HG02938 (cell line): ENCODE measurements at regions not wholly inside any gene's neighbourhood (a gene's known extent, or its start where the extent isn't known, plus 50 kb on each side); places are given as distances from the start of the nearest gene placed in this dataset.
"Not testable (repeated sequence)": the region's sequence is repeated elsewhere in the genome, so short reads cannot be mapped to it uniquely, and the experiment has no call there.

Experiments
- ATAC-seq: cut with Tn5 transposase; IDR thresholded peaks from one replicate; pipeline ENCODE4 v1.9.1; 2021; ENCODE audit warnings: mild to moderate bottlenecking, moderate library complexity; ENCODE audit not compliant: unreplicated experiment

- no peak for ATAC-seq
These were observed 146.6 kb downstream of the RNASET2 start for GRCh38 chr6:166809721-166810120.

DNA sequence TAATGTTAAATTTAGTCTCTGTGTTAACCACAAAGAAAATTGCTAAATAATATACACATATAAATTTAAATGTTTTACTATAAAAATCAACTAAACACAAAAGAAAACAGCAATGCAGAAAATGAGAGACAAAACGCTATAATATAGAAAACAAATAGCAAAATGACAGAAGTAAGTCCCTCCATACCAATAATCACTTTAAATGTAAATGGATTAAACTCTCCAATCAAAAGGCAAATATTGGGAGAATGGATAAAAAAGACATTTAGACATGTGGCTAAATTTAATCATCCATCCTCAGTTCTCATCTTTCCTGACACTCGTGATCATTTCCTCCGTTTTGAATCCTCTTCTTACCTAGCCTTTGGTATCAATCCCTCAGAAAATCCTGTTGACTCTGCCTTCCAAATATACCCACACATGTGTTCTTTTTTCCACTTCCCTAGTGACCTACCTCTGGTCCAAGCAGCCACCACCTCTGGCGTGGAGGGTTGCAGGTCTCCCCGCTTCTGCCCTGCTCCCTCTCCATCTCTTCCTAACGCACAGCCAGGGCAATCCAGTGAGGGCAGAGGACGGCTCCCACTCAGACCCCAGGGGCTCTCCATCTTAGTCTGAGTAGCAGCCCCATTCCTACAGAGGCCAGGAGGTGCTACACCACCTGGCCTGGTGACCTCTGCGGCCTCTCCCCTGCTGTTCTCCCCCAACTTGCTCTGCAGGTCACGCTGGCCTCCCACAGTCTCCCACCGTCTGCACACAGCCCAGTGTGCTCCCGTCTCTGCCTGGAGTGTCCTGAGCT is 149.2 kb downstream of the RNASET2 start:
- ATAC-seq: no peak

GRCh38 chr6:166806217-166806838 is 150.0 kb downstream of the RNASET2 start:
- ATAC-seq: no peak

GRCh38 chr6:166803471-166803870 is 152.9 kb downstream of the RNASET2 start:
- no peak for ATAC-seq

GRCh38 chr6:166802401-166802800 is 153.9 kb downstream of the RNASET2 start:
- no peak for ATAC-seq

- no peak for ATAC-seq
These were observed 156.2 kb downstream of the RNASET2 start for GRCh38 chr6:166800137-166800536.

- ATAC-seq: no peak
These were observed 157.7 kb downstream of the RNASET2 start for GRCh38 chr6:166798652-166799051.

- ATAC-seq: no peak
These were observed 159.7 kb downstream of the RNASET2 start for GRCh38 chr6:166796610-166797009.

DNA sequence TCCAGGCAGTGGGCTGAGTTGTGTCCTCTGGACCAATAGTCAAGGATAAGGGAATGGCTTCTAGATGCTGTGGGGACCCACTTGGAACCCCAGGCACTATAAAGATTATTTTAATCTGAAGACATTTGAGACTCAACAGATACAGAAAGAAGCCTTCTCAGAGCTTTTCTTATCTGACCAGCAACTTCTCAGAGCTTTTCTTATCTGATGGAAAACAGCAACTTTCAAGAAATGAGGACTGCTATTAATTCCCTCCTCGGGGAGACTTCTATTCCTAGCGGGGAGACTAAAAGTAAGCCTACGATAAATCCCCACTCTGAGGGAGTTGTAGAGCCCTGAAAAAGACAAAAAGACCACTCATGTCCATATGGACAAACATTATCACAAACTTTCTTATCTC is 160.5 kb downstream of the RNASET2 start:
- ATAC-seq: no peak

GRCh38 chr6:166790808-166791207 is 163.8 kb upstream of the RPS6KA2 start:
- ATAC-seq: not testable (repeated sequence)

DNA sequence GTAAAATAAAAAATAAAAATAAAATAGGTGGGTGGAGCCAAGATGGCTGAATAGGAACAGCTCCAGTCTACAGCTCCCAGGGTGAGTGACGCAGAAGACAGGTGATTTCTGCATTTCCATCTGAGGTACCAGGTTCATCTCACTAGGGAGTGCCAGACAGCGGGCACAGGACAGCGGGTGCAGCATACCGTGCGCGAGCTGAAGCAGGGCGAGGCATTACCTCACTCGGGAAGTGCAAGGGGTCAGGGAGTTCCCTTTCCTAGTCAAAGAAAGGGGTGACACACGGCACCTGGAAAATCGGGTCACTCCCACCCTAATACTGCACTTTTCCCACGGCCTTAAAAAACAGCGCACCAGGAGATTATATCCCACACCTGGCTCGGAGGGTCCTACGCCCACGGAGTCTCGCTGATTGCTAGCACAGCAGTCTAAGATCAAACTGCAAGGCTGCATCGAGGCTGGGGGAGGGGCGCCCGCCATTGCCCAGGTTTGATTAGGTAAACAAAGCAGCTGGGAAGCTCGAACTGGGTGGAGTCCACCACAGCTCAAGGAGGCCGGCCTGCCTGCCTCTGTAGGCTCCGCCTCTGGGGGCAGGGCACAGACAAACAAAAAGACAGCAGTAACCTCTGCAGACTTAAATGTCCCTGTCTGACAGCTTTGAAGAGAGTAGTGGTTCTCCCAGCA is 161.9 kb upstream of the RPS6KA2 start:
- not testable (repeated sequence) for ATAC-seq

- ATAC-seq: no peak
These were observed 159.7 kb upstream of the RPS6KA2 start for GRCh38 chr6:166786704-166787293.

- ATAC-seq: no peak
These were observed 158.1 kb upstream of the RPS6KA2 start for GRCh38 chr6:166785131-166785530.

DNA sequence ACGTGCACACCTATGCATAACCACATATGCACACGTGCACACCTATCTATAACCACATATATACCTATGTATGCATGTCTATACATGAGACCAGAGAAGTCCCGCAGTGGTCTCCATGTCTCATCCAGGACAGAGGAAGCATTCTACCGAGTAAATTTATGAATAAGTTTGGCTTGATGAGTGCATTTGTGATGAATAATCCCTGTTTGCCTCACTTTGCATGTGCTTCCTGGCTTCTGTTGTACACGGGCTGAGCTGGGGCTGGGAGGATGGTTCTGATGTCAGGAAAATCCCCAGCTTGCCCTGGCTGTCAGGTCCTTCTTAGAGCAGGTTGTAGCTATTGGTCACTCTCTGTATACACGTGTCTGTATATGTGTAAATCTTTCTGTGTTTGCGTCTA is 157.6 kb upstream of the RPS6KA2 start:
- ATAC-seq: no peak

DNA sequence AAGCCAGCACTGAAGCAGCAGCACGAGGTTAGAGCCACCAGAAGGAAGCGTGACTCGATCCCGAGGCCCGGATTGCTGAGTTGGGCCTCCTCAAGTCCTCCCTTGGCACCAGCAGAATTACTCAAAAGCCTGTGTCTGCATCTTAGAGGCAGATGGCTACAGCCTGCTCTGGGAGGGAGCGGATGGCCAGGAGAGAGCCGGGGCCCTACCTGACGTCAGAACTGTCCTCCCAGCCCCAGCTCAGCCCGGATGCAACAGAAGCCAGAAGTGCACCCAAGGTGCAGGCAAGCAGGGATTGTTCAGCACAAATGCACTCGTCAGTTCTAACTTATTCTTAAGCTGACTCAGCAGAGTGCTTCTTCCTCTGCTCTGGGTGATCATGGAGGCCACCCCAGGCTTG is 155.5 kb upstream of the RPS6KA2 start:
- no peak for ATAC-seq

DNA sequence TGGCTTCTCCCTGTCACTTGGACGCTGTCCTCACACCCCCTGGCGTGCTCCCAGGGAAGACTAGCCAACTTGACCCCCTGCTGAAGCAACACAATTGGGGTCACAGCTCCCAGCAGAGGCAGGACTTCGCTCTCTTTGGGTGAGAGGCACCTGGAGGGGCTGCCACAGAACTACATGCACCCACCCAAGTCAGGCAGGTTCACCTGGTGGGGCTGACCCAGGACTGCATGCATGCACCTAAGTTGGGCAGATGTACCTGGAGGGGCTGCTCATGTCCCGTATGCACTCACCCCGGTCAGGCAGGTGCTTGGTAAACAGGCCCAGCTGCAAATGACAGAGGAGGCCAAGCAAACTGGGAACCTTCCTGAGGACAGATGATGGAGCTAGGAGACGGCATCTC is 154.3 kb upstream of the RPS6KA2 start:
- ATAC-seq: no peak

GRCh38 chr6:166779963-166780683 is 153.1 kb upstream of the RPS6KA2 start:
- no peak for ATAC-seq

DNA sequence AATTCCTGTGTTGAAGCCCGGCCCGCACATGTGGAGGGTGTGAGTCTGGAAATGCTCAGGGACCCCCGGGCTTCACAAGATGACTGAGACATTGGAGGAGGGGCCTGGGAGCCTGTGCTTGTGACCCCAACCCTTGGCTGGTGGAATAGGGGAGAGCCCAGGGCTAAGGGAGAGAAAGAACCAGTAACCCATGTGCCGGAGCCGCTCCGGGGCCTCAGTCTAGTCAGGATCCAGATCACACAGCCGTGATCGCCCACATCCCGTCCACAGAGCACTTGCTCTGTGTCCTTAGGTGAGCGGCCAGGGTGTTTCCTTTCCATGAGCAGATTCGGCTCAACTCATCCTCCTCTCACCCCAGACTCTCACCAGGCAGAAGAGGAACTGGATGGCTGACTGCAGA is 152.3 kb upstream of the RPS6KA2 start:
- ATAC-seq: no peak

- no peak for ATAC-seq
These were observed 151.7 kb upstream of the RPS6KA2 start for GRCh38 chr6:166778776-166779175.

GRCh38 chr6:166778046-166778445 is 151.0 kb upstream of the RPS6KA2 start:
- no peak for ATAC-seq

DNA sequence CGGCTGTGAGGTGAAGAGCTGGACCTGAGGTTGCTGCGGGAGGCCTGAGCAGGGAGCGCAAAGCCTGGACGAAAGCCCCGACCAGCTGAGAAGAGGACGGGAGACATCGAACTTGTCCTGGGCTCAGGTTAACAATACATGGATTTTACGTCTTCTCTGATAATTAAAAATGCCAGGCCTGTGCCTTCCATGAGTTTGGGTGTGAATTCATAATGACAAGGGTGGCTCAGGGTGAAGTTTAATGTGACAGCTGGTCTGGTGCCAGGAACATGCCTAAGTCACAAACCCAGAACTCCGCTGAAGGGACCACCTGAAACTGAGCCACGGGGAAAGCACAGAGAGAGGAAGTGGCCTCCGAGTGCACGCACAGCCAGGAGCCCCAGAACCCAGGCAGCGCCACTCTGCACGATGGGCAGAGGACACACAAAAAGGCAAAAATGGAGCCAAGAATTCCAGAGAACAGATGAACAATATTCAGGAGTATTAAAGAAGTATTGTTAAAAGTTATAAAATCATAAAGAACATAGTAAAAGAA is 150.1 kb upstream of the RPS6KA2 start:
- ATAC-seq: no peak
